ENCODE measurements at regions not wholly inside any gene's neighbourhood (a gene's known extent, or its start where the extent isn't known, plus 50 kb on each side); places are given as distances from the start of the nearest gene placed in this dataset.

- peaks cover 13% of the 10 kb centered on the region for H3K9me3 Mint-ChIP-seq
- TF ChIP-seq CTCF (conservative IDR thresholded peaks at IDR 0.05) = no peak
- DNase-seq (ENCODE audit: extremely low spot score, unreplicated experiment) = no peak
- no peak overlapping the region for H3K4me3 Mint-ChIP-seq
- no peaks in the 10 kb centered on the region for H3K4me1 Mint-ChIP-seq (ENCODE audit: unreplicated experiment)
- no peaks in the 10 kb centered on the region for H3K27me3 Mint-ChIP-seq
- H3K36me3 Mint-ChIP-seq = peaks cover 13% of the 10 kb centered on the region
- no peak overlapping the region for H3K27ac Mint-ChIP-seq
Observed at GRCh38 chr10:21034241-21034640, 137.1 kb upstream of the NEBL start.

- no peak for TF ChIP-seq CTCF (conservative IDR thresholded peaks at IDR 0.05)
- DNase-seq (ENCODE audit: extremely low spot score, unreplicated experiment) = no peak
- H3K27ac Mint-ChIP-seq = no peak overlapping the region
- H3K36me3 Mint-ChIP-seq = peaks cover 10% of the 10 kb centered on the region
- H3K4me3 Mint-ChIP-seq = no peak overlapping the region
- H3K27me3 Mint-ChIP-seq = no peaks in the 10 kb centered on the region
- H3K4me1 Mint-ChIP-seq (ENCODE audit: unreplicated experiment) = no peaks in the 10 kb centered on the region
- peaks cover 15% of the 10 kb centered on the region for H3K9me3 Mint-ChIP-seq
Observed at GRCh38 chr10:21032587-21033319, 135.6 kb upstream of the NEBL start.

GRCh38 chr10:21031232-21031795, 134.2 kb upstream of the NEBL start:
- Mint-ChIP-seq H3K27ac (no peak overlapping the region), H3K9me3 (peaks cover 15% of the 10 kb centered on the region), H3K27me3 (no peaks in the 10 kb centered on the region), H3K36me3 (peaks cover 10% of the 10 kb centered on the region), H3K4me3 (no peak overlapping the region), H3K4me1 (ENCODE audit: unreplicated experiment) (no peaks in the 10 kb centered on the region)
- TF ChIP-seq CTCF (conservative IDR thresholded peaks at IDR 0.05) = no peak
- no peak for DNase-seq (ENCODE audit: extremely low spot score, unreplicated experiment)

- no peak for DNase-seq (ENCODE audit: extremely low spot score, unreplicated experiment)
- H3K27ac Mint-ChIP-seq = no peak overlapping the region
- H3K9me3 Mint-ChIP-seq = peaks cover 15% of the 10 kb centered on the region
- no peak overlapping the region for H3K4me3 Mint-ChIP-seq
- H3K27me3 Mint-ChIP-seq = no peaks in the 10 kb centered on the region
- TF ChIP-seq CTCF (conservative IDR thresholded peaks at IDR 0.05) = no peak
- no peaks in the 10 kb centered on the region for H3K4me1 Mint-ChIP-seq (ENCODE audit: unreplicated experiment)
- H3K36me3 Mint-ChIP-seq = peaks cover 10% of the 10 kb centered on the region
Observed at GRCh38 chr10:21030091-21030490, 133.0 kb upstream of the NEBL start.

GRCh38 chr10:21022821-21023220, 125.7 kb upstream of the NEBL start:
- Mint-ChIP-seq H3K4me3 (no peak overlapping the region), H3K27ac (no peak overlapping the region), H3K27me3 (no peaks in the 10 kb centered on the region), H3K9me3 (no peaks in the 10 kb centered on the region), H3K4me1 (ENCODE audit: unreplicated experiment) (no peaks in the 10 kb centered on the region), H3K36me3 (peaks cover 11% of the 10 kb centered on the region)
- TF ChIP-seq CTCF (conservative IDR thresholded peaks at IDR 0.05) = no peak
- no peak for DNase-seq (ENCODE audit: extremely low spot score, unreplicated experiment)

All from type B pancreatic cell (in vitro differentiated cells).